RCC 7860 (cell line): ENCODE measurements at regions not wholly inside any gene's neighbourhood (a gene's known extent, or its start where the extent isn't known, plus 50 kb on each side); places are given as distances from the start of the nearest gene placed in this dataset.
A peak's percentile ranks its signal among the peaks of the same experiment; 100 is the strongest.

Source experiments
- DNase-seq: peaks from one replicate; pipeline ENCODE4 v3.0.0-alpha.2; 2015; ENCODE audit warnings: low spot score
- FAIRE-seq: peaks from 2 replicates; lab custom pipeline; 2012; peaks lifted over from hg19 to GRCh38; lab: Jason Lieb, UNC

- DNase-seq (no peak), FAIRE-seq (no peak)
These were observed 170.4 kb upstream of the AVPR1A start for GRCh38 chr12:63321373-63321772.

GRCh38 chr12:63319936-63320633 is 169.1 kb upstream of the AVPR1A start:
- DNase-seq (no peak), FAIRE-seq (no peak)

GRCh38 chr12:63319386-63319785 is 168.4 kb upstream of the AVPR1A start:
- DNase-seq = no peak
- FAIRE-seq = no peak

- DNase-seq (no peak), FAIRE-seq (no peak)
These were observed 167.9 kb upstream of the AVPR1A start for GRCh38 chr12:63318933-63319332.

GRCh38 chr12:63318313-63318712 is 167.3 kb upstream of the AVPR1A start:
- no peak for DNase-seq
- FAIRE-seq = no peak

GRCh38 chr12:63317880-63318279 is 166.9 kb upstream of the AVPR1A start:
- FAIRE-seq = no peak
- no peak for DNase-seq

GRCh38 chr12:63317286-63317846 is 166.4 kb upstream of the AVPR1A start:
- no peak for DNase-seq
- FAIRE-seq = no peak

GRCh38 chr12:63313139-63313538 is 162.1 kb upstream of the AVPR1A start:
- DNase-seq (no peak), FAIRE-seq (no peak)

- no peak for DNase-seq
- FAIRE-seq = no peak
These were observed 157.7 kb upstream of the AVPR1A start for GRCh38 chr12:63308671-63309070.

- DNase-seq (no peak), FAIRE-seq (no peak)
These were observed 156.8 kb upstream of the AVPR1A start for GRCh38 chr12:63307849-63308248.

GRCh38 chr12:63305901-63306875 is 155.2 kb upstream of the AVPR1A start:
- FAIRE-seq (no peak), DNase-seq (no peak)

GRCh38 chr12:63304887-63305316 is 153.9 kb upstream of the AVPR1A start:
- FAIRE-seq = no peak

GRCh38 chr12:63302941-63303536 is 152.0 kb upstream of the AVPR1A start:
- no peak for FAIRE-seq

More at GRCh38 chr12:63304887-63305316, 153.9 kb upstream of the AVPR1A start:
- no peak for DNase-seq

GRCh38 chr12:63302269-63302940 is 151.4 kb upstream of the AVPR1A start:
- FAIRE-seq = no peak

More at GRCh38 chr12:63302941-63303536, 152.0 kb upstream of the AVPR1A start:
- DNase-seq = no peak

GRCh38 chr12:63301311-63301710 is 150.3 kb upstream of the AVPR1A start:
- no peak for DNase-seq

More at GRCh38 chr12:63302269-63302940, 151.4 kb upstream of the AVPR1A start:
- no peak for DNase-seq

GRCh38 chr12:63298386-63298930 is 147.5 kb upstream of the AVPR1A start:
- no peak for FAIRE-seq

More at GRCh38 chr12:63301311-63301710, 150.3 kb upstream of the AVPR1A start:
- no peak for FAIRE-seq

GRCh38 chr12:63294327-63294632 is 143.3 kb upstream of the AVPR1A start:
- DNase-seq (peak; percentile 77), FAIRE-seq (peak; percentile 27)

More at GRCh38 chr12:63298386-63298930, 147.5 kb upstream of the AVPR1A start:
- DNase-seq = no peak

- no peak for DNase-seq
- no peak for FAIRE-seq
These were observed 141.6 kb upstream of the AVPR1A start for GRCh38 chr12:63292471-63293221.

- DNase-seq (no peak), FAIRE-seq (no peak)
These were observed 125.8 kb upstream of the AVPR1A start for GRCh38 chr12:63276537-63277365.
